NCI-H2196 treated with DMSO at 0.1 percent for 48 hours (cell line): ENCODE measurements at regions not wholly inside any gene's neighbourhood (a gene's known extent, or its start where the extent isn't known, plus 50 kb on each side); places are given as distances from the start of the nearest gene placed in this dataset.

Experiments
- DNase-seq: peaks from one replicate; lab custom pipeline; 2025; ENCODE audit not compliant: unreplicated experiment; lab: John Stamatoyannopoulos, UW

DNA sequence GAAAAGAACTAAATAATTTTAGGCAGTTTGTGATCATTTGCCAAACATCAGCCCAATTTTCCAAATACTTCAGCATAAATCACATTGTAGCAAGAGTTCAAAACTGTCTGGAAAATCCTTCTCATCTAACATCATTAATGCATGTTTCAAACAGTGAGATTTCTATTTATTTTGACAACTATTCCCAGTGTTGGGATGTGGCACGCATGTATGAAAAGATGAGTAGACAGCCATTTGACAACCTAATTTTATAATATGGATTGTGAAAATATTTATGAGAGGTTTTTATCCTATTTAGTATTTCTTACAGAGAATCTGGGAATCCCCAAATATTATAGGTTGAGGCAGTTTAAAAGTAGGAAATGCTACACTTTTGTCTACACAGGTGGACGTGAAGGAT, 357.6 kb upstream of the ARID1B start:
- DNase-seq = no peak

DNA sequence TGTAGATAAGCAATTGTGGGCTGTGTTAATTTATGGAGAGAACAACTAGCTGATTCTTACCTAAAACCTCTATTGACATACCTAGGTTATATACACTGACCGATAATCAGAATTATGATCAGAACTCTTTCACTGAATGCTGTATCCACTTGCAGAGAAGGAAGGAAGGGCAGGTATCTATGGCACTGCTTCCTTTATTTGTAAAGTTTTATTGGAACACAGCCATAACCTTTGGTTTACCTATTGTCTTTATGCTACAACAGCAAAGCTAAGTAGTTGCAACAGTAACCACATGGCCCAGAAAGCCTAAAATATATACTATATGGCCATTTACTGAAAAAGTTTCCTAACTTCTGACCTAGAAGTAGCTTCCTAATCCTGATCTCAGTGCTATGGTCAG, 358.9 kb upstream of the ARID1B start:
- DNase-seq = no peak

DNA sequence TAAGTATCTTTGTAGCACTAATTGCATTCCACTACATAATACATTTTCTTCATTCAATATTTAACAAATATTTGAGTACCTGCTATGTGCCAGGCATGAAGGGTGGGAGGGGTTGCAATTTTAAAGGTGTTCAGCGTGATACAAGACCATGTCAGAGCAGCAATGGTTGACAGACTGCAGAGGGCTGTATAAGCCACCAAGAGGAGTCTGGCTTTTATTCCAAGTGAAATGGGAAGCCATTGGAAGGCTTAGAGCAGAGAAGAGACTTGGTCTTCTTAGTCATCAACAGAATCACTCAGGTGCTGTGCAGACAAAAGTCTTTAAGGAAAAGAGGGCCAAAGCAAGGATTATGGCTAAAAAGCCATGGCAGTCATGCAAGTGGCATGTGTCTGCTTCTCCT, 360.8 kb upstream of the ARID1B start:
- DNase-seq = no peak

DNA sequence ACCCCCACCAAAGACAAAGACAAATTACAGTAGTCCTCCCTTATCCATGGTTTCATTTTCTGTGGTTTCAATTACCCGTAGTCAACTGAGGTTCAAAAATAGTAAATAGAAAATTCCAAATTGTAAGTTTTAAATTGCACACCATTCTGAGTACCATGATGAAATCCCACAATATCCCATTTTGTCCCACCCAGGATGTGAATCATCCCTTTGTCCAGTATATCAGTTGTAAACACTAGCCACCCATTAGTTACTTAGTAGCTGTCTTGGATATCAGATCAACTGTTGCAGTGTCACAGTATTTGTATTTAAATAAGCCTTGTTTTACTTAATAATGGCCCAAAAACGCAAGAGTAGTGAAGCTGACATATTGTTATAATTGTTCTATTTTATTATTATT, 364.0 kb upstream of the ARID1B start:
- DNase-seq = no peak

DNA sequence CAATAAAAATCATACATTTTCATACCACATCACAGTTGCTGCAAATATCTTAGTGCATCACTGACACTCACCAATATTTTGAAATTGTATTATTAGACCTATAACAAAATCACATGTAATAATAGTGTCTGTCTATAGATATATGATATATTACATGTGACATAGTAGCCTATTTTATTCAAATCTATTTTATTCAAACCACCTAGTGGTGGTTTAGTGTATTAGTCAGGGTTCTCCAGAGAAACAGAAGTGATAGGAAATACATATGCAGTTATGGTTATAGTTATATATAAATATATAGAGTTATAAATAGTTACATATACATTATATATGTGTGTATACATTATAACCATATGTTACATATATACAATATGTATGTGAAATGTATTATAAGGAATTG, 366.5 kb upstream of the ARID1B start:
- DNase-seq = no peak

DNA sequence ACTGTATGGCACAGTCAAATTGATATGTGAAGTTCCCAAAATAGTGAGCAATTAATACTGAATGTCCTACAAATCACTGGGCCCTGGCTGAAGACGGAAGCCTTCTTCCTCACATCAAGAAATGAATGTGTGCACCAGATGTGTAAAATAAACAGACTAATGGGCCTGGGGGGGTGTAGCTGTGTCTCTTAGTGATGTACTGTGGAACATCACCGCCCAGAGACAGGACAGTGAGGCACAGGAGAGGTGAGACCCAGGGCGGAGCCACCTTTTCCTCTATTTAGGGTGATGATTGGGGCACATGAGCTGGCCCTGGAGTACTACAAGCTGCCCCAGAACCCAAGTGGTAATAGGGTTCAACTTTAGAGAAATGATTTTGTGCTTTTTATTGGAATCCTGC, 368.5 kb upstream of the ARID1B start:
- DNase-seq = no peak

DNA sequence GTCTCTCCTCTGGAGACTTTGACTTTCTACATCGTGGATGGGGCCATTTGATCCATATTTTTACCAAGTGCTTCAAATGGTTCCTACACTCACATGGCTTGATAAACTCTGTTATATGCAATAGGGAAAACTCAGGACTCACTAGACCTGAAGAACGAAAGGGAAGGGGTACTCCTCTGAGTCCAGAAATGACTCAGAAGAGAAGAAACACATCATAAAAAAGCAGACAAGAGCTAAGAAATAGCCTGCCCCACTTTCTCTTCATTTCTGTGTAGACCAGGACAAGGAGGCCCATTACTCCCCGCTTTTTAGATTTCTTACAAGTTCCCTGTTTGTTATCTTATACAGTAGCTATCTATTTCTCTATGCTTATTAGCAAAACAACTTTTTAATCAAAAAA, 369.8 kb upstream of the ARID1B start:
- DNase-seq = no peak

DNA sequence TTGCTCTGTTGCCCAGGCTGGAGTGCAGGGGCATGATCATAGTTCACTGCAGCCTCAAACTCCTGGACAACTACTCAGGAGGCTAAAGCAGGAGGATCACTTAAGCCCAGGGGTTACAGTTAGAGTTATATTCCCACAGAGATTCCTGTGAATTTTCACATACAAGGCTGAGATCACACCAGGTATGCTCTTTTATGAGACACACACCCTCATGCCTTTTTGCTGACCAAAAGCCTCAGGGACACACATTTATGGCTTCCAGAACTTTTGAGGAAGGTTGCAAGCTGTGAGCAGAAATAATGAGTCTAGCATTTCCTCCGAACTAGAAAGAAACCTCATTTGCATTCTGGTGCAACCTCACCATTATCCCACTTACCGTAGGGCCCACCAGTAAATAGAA, 370.5 kb upstream of the ARID1B start:
- DNase-seq = no peak

DNA sequence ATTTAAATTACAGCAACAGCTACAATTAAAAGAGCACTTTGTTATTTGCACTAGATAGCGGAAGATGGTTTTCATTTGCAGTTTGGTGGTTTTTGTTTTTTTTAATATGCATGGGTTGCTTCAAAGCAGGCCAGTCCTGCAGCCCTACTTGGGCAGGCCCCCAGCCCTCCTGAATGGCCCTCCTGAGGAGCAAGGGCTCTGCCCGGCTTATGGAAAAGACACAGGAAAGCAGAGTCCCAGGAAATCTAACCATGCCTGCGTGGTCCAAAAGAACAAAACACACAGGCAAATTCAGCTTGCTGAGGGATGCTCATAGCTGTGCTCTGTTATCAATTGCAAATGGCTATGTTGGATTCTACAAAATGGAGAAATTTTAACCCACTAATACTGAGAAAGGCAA, 371.1 kb upstream of the ARID1B start:
- DNase-seq = no peak

DNA sequence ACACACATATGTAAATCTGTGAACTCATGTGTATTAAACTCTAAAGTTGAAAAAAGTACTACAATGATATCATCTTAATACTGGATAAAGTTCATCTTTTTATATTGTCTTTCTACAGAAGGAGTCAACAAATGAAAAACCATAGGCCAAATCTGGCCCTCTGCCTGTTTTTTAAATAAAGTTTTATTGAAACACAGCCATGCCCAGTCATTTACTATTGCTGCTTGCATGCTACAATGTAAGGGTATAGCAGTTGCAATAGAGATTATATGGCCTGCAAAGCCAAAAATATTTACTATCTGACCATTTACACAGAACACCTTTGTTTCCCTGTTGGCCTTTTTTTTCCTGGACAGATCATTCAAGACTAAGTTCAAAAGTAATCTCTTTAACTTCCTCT, 374.6 kb upstream of the ARID1B start:
- no peak for DNase-seq

DNA sequence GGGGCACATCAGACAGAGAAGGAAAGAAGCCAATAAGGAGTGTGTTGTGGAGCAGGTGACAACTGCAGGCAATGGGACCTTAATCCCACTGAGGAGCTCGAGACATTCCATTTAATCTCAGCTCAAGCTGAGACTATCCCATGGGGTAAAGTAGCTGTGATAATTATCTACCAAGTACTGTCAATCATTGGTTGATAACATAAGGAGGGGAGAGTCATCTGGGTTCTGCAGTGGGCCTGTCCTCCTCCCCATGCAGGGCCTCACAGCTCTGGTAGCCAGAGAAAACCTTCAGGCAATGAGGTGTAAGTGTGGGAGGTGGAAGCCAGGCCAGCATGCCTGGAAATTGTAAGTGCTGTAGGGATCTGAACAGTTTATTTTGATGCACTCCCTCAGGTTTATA, 375.0 kb upstream of the ARID1B start:
- DNase-seq = no peak

DNA sequence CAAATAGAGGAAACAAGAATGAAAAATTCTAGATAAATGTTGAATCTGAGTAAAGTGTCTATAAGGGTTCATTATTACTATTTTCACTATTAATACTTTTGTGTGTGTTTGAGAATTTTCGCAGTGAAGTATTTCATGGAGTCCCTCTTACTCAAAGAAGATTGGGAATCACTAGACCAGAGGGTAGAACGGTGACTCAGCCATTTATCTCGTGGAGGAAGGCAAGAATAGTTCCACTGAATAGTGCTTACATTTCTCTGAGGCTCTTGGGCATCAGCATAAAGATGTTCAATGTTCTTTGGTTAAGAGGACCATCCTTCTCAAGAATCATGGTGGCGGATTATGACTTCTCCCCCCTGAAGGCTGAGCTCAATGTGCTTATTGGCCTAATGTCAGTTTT, 376.7 kb upstream of the ARID1B start:
- DNase-seq = no peak

DNA sequence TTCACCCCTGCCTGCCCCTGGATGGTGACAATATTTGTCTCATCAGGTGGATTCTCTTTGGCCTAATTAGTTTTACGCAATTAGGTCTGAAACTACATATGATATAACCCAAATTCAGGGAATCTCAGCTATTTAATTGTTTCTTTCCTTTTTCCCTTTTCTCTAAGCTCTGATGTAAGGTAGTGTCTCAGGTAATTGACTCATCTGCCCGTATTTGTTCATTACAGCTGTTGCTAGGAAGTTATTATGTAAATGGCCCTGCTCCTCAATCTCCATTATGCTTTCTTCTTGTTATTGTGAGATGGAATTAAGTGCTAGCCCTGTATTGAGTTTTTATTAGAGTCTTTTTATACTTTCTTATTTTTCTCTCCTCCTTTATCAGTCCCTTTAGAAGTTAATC, 378.2 kb upstream of the ARID1B start:
- DNase-seq = no peak

DNA sequence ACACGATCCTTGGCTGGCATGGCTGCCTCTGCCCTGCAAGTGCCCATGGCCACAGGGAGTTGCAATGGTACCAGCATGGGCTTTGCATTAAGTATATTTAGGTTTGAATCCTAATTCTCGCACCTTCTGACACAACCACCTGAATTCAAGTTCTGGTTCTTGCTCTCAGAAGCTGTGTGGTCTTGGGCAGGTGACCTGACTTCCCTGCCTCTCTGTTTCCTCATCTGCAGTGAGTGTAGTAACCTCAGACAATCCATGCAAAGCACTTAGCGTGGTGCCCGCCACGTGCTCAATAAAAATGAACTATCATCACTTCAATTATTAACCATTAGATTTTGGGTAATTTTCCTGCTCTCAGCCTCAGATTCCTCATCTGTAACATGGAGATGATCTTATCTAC, 378.8 kb upstream of the ARID1B start:
- no peak for DNase-seq

DNA sequence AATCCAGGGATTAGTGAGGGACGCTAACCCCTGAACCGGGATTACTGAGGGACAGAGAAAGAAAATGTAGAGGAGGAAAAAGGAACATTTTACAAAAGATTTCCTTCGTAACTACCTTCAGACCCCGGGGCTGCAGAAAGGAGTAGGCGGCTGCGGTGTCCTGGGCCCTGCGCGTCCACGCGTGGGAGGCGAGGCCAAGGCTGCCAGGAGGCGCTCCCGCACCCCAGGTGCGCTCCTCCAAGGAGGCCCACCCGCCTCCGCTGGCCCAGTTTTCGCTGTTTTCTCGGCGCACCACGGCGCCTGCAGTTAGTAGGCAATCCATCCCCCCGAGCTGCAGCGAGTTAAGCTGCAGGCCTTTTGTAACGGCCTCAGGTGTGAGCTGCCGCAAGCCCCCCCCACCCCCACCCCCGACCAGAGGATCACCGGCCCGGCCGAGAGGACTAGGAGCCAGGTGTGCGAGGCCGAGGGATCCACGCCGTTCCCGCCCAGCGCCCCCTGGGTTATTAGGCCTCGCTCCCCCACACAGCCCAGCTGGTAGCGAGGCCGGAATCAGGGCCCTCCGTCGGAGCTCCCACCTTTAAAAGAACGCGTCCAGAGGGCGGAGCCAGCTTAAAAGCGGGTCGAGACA, 380.3 kb upstream of the ARID1B start:
- DNase-seq = no peak

DNA sequence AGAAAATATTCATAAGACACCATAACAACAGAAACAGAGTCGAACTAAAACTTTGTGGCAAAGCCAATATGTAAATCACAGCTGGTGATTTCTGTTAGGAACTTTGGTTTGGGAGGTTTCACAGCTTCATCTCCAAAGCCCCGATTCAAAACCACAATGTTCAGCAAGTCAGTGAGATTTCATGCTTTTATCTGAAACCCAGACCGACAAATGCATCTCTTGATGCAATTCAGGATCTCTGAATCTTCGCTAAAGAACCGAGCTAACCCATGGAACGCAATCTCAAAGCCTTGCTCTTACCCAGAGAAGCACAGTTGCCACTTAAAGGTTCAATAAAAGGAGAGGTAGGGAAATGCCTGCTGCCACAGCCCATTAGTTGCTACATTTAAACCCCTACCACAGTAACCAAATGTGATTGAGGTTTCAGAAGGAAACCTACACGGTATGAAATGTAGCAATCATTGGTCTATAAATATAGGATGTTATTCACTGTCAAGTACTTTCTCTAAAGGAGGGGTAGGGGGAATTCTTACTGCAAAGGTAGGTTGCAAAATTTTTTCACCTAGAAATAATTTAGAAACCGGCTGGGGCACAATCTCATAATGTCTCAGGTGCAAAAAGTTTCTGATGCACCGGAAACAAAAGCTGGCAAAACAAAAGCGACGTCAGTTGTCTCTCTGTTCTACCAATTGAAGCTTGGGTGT, 381.0 kb upstream of the ARID1B start:
- no peak for DNase-seq

DNA sequence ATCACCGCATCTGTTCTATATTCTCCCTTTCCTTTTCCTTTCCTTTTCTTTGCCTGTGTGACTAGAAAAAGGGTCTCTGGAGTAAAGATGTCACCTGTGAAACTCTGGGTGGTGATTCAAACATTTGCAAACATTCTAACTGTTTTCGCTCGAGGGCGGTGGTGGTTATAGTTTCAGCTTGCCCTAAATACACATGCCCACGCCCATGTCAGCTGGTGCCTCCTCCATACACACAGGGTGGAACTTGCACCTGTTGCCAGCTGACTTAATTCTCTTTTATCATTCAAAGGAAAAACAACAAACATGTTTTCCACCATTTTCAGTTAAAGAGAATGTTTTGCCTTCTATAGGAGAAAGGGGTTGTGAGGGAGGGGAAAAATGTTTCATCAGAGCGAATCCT, 381.9 kb upstream of the ARID1B start:
- DNase-seq = no peak

DNA sequence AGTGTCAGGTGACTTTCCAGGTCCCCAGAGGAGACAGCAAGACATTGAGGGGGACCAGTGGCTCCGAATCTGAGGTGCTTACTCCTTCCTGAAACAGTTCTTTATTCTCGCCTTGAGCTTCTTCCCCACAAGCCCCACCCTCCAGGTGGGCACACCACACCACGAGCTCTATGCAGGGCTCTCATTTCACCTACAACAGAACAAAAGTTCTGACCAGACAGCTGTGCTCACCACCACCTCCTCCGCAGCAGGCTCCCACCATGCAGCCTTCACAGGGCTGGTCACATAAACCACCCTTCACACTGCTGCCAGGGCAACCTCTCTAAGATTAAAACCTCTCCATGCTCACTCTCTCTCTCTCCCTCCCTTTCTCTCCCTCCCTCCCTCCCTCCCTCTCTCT, 384.5 kb upstream of the ARID1B start:
- DNase-seq = no peak

DNA sequence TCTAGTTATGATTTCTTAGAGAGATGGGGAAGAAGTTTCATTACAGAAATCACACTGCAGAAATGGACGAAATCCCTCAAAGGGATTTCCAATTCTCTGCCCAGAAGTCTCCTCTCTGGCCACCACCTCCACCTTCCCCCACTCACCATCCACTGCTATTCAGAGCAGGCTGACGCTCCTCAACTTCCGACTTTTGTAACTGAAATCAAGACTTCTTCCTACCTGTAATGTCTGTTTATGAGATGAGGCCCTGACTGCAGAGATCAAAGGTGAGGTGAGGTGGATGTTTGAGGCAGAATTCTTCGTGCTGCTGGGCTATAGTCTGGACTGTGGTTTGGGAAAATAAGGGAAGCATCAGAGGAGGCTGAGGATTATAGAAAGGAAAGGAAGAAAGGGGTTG, 385.2 kb upstream of the ARID1B start:
- no peak for DNase-seq

DNA sequence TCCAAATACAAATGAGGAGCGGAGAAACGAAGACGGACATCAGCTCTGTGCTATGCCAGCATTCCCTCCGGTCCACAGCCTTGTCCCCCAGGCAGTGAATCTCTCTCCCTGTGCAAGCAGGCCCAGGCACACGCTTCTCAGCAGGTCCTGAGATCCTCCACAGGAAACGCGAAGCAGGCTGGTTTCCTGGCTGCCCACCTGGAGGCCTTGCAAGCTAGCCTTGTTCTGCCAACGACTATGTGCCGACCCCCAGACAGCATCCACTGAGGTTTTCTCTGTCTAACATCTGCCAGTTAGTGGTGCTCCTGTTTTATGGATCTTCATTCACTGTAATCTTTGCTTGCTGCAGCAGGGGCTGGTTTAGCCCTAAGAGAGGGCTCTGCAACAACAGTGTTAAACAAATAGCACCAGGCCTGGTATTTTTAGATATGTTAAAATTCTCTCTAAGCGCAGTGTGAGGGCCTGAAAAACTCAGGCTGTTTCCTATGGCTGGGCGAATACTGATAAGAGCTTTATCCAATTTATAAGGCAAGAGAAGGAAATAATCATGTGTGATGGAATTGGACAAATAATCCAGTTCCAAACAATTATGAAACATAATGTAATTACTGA, 386.0 kb upstream of the ARID1B start:
- DNase-seq = no peak

DNA sequence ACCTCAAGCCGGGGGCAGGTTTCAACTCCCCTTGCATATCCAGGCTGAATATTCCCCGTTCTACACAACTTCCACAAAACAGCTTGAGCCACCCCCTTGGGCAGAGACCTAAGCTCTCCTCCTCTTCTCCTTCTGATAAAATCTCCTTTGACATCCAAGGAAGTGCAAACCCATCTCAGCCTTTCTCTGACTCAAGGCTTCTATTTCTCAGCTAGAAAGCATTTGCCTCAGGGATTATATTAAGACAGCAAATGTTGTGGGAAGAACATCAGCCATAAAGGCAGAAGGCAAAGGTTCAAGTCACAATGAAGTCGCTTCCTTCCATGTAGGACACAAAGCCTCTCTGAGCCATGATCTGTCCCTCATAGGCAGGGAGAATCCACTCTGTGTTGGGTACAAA, 386.6 kb upstream of the ARID1B start:
- DNase-seq = no peak

DNA sequence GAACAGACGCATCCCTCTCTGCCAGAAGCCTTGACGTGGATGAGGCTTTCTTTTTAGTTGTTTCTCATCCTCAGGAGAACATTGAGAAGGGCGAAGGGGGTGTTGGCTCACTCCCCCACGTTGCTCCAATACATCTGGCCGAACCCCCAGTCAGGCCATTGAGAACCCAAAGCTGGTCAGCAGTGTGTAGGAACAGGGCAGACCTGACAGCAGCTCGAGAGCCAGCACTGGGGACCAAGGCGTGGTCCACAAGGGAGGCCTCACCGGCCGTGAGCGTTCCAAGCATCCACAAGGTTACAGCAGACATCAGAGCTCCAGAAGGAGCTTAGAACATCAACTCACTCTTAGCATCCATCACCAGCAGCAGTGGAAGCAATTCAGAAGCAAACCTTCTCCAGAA, 387.9 kb upstream of the ARID1B start:
- DNase-seq = no peak

DNA sequence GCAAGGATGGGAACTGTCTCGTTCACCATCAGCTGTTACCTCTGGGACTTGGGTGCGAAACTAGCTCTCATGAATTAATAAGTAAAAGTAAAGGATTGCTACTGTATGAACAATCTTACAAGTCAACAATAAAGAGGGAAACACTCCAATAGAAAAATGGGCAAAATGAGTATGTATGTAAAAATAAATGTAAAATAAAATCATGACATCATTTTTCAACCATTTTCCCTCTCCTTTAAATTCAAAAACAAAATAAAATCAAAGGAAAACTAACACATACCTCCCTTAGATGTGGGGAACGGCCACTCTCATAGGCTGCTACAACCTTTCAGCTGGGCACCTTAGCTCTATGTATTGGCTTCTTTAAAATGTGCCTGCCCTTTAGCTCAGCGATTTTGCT, 389.7 kb upstream of the ARID1B start:
- no peak for DNase-seq
